PC-3 (cell line): ENCODE measurements at regions not wholly inside any gene's neighbourhood (a gene's known extent, or its start where the extent isn't known, plus 50 kb on each side); places are given as distances from the start of the nearest gene placed in this dataset.

Experiments used
- EZH2 ChIP-seq: fragments of 300-600 bp; sonication (generic); IDR thresholded peaks from one replicate; pipeline ENCODE4 v1.6.1; 2017; ENCODE audit warnings: antibody characterized with exemption, mild to moderate bottlenecking, low read length; ENCODE audit not compliant: unreplicated experiment
- TF ChIP-seq, protein P1 (sequence below): fragments of 300-600 bp; sonication (generic); conservative IDR thresholded peaks from 2 replicates; pipeline ENCODE4 v1.5.1; 2017; ENCODE audit warnings: antibody characterized with exemption, low read depth, mild to moderate bottlenecking, low read length

DNA sequence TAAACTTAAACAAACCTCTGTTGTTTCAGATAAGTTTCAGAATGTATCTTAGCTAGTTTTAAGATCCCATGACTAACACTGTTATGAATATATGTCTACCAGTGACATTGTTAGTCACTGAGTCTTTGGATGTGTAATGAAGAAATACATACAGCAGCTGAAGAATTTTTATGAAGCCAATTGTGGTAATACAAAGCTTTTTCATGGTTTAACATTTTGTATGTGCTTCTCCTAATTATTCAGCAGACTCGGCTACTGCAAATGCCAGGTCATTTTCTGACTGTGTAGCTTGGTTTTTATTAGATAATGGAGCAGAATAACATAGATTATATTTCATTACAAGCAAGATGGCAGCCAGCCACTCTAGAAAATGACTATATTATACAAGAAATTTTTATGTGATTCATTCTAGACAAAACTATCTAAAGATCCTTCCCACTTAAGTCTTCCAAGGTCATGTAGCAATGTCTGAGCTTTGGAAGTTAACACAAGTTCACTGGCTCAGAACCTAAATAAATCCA is 147.8 kb downstream of the TNFSF18 start:
- TF ChIP-seq, protein P1, sequence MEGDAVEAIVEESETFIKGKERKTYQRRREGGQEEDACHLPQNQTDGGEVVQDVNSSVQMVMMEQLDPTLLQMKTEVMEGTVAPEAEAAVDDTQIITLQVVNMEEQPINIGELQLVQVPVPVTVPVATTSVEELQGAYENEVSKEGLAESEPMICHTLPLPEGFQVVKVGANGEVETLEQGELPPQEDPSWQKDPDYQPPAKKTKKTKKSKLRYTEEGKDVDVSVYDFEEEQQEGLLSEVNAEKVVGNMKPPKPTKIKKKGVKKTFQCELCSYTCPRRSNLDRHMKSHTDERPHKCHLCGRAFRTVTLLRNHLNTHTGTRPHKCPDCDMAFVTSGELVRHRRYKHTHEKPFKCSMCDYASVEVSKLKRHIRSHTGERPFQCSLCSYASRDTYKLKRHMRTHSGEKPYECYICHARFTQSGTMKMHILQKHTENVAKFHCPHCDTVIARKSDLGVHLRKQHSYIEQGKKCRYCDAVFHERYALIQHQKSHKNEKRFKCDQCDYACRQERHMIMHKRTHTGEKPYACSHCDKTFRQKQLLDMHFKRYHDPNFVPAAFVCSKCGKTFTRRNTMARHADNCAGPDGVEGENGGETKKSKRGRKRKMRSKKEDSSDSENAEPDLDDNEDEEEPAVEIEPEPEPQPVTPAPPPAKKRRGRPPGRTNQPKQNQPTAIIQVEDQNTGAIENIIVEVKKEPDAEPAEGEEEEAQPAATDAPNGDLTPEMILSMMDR: no peak
- no peak for TF ChIP-seq EZH2
